GM19372 (cell line): ENCODE measurements at regions not wholly inside any gene's neighbourhood (a gene's known extent, or its start where the extent isn't known, plus 50 kb on each side); places are given as distances from the start of the nearest gene placed in this dataset.
"Not testable (repeated sequence)": the region's sequence is repeated elsewhere in the genome, so short reads cannot be mapped to it uniquely, and the experiment has no call there.

ENCODE experiments used
- ATAC-seq: cut with Tn5 transposase; IDR thresholded peaks from one replicate; pipeline ENCODE4 v1.9.1; 2021; ENCODE audit warnings: mild to moderate bottlenecking, low read depth, moderate library complexity; ENCODE audit not compliant: unreplicated experiment

DNA sequence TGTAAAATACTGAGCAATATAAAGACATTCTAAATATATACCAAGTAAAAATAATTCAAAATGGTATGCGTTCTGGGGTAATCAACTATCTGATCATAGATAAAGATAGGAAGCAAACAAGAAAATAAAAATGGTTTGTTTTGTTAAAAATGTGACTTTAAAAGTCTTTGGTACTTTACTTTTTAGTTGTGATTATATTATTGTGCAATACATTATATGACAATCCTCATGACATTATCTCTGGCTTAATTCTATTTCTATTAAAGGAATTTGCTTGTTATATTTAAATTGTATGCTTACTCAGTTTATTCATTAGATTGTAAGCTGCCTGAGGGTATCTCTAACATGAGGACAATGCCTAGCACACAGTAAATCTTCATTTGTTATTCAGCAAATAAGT, 477.9 kb downstream of the TMEM38B start:
- no peak for ATAC-seq

DNA sequence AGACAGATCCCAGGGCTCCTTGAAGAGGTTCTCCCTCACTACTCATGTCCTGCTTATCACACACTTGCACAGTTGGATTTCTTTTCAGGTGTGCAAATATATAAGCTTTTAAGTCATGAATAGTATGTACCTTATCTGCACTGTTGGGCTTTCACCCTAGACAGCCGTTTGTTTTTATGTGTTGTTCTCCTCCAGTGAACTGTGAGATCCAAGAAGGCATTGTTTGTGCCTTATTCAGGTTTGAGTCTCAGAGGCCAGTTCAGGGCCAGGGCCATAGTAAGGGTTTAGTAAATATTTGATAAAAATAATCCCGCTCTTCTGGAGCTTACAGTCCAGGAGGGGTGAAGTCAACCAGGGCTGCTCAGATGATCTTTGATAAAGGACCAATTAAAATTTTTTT, 480.0 kb downstream of the TMEM38B start:
- no peak for ATAC-seq

DNA sequence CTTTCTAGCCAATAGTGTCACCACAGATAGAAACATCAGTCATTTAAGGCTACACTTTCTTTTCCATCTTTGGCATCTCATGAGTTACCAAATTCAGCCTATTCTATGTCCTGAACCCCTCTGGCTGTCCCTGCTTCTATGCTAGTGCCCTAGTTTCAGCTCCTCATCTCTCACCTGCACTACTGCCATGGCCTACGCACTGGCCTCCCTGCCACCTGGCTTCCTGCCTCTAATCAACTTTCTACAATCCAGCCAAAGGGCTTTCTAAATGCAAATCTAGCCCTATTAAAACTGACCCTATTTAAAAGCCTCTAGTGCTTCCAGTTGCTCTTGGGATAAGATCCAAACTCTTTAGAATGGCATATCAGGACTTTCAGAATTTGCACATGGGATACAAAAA, 482.9 kb downstream of the TMEM38B start:
- ATAC-seq = no peak

DNA sequence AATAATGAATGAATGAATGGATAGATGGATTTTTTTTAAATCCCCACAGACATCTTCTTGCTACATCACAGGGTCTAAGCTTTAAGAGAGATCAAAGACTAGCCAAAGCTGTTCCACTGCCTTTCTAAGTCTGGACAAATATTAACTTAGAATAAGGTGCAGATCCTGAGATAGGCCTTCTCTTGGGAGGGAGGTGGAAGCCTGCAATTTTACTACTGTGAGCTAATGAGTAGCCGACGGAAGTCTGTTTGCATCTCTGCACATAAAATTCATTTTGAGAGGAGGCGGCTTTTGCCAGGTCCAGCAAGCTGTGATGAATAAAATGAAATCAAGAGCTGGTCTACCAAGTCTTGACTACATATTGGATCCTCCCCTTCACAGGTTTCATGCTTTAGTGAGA, 484.9 kb downstream of the TMEM38B start:
- no peak for ATAC-seq

DNA sequence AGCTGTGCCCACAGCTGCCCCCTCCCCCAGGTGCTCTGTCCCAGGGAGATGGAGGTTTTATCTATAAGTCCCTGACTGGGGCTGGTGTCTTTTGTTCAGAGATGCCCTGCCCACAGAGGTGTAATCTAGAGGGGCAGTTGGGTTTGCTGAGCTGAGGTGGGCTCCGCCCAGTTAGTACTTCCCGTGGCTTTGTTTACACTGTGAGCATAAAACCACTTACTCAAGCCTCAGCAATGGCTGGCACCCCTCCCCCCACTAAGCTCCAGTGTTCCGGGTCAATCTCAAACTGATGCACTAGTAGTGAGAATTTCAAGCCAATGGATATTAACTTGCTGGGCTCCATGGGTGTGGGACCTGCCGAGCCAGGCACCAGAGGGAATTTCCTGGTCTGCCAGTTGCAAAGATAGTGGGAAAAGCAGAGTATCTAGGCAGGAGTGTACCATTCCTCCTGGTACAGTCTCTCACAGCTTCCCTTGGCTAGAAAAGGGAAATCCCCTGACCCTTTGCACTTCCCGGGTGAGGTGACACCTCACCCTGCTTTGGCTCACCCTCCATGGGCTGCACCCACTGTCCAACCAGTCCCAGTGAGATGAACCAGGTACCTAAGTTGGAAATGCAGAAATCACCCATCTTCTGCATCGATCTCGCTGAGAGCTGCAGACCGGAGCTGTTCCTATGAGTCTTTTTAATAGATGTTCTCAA, 509.6 kb downstream of the TMEM38B start:
- ATAC-seq = not testable (repeated sequence)

DNA sequence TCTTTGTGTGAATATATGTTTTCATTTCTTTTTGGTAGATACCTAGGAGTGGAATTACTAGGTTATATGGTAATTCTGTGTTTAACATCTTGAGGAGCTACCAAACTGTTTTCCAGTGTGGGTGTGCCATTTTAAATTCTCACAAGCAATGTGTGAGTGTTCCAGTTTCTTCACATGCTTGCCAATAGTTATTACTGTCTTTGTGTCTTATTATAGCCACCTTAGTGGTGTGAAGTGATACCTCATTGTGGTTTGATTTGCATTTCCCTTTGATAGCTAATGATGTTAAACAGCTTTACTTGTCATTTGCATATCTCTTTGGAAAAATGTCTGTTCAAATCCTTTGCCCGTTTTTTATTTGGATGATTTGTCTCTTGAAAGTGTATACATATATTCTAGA, 513.0 kb downstream of the TMEM38B start:
- ATAC-seq = no peak

DNA sequence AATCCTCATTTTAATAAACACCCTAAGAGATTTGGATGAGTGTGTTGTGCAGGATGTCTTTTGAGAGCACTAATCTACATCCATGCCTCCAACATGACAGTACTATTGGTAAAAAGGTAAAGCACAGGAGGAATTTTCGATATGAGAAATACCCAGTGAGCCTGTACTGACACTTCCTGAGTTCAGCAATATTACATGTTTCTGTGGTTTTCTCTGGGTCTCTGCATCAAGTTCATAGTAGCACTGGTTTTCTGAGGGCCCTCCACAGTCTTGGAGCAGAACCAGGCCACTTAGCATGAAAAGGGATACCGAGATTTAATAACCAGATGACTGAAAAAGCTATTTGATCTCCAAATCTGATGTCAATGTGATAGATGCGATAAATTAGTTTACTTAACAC, 524.1 kb downstream of the TMEM38B start:
- ATAC-seq = no peak

DNA sequence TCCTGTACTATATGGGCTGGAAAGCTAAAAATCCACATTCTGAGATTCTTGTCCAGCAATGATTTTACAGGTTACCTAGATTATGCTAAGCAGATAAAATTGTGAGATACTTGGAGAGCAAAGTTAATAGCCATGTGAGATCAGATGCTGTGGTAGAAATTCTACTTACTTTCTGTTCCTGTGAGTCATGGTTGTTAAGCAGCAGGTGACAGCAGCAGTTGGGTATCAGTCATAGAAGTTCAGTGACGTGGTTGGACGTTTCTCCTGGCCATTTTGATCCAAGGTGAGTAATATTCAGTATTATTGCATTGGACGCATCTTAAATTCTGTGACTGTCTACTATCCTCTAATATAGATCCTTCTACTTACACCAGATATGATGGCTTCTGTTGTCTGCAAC, 524.5 kb downstream of the TMEM38B start:
- no peak for ATAC-seq

DNA sequence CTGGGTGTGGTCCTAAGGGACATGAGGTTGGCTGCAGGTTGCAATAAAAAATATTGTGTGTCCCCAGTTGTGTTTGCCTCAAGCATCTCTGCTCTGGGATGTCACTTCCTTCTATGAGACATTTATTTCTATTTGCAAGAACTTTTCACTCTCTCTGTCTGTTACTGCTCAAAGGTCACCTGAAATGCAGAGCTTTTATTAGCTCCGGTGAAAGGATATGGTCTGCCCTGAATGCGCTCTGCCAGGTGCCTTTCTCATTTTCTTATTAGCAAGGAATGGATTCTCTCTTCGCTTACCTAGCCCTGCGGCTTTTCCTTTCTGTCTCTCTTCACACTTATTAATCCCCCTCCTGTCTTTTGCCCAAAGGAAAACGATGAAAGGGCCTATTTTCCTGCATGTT, 526.1 kb downstream of the TMEM38B start:
- no peak for ATAC-seq

DNA sequence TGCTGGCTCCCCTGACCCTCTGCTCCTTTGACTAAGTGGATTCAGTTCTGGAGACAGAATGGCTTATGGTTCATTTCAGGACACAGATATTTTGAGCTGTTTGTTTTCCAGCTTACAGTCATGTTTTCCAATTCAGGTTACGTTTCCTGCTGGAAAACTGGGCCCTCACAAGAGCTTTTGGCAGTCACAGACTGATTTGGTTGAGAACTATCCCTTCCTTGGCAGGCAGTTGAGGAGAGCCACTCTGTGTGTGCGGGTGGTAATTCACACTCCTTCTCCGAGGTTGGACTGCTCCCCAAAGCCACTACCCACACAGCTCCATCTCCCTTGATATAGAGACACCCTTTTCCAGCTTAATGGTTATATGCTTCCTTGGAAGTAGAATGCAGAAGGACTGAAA, 534.5 kb downstream of the TMEM38B start:
- no peak for ATAC-seq

DNA sequence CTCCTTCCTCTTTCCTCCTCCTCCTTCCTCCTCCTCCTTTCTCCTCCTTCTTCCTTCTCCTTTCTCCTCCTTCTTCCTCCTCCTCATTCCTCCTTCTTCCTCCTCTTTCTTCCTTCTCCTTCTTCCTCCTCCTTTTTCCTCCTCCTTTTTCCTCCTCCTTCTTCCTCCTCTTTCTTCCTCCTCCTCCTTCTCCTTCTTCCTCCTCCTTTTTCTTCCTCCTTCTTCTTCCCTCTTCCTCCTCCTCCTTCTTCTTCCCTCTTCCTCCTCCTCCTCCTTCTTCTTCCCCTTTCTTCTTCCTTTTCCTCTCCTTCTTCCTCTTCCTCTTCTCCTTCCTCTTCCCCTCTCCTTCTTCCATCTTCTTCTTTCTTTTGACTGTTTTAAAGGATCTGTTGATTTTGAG, 538.8 kb downstream of the TMEM38B start:
- no peak for ATAC-seq

DNA sequence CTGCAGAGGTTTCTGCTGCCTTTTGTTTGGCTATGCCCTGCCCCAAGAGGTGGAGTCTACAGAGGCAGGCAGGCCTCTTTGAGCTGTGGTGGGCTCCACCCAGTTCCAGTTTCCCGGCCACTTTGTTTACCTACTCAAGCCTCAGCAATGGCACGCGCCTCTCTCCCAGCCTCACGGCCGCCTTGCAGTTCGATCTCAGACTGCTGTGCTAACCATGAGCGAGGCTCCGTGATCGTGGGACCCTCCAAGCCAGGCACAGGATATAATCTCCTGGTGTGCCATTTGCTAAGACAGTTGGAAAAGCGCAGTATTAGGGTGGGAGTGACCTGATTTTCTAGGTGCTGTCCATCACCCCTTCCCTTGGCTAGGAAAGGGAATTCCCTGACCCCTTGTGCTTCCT, 566.6 kb downstream of the TMEM38B start:
- ATAC-seq = not testable (repeated sequence)

DNA sequence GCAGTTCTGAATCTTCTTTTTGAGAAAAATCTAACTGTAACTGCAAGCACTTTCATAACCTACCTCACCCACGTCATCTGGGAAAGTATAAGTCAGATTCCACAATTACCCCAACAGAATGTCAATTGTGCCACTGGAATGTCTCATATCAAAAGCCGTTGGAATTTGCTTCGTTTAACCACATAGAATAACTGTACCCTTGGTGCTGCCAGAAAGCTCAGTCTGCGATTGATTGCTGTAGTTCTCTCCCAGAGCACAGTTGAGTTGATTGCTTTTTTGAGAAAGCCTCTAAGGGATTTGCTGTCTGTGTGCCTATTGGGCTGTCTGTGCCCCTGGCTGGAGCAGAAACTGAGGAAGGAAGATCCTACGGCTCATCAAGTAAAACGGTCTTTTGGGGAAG, 583.6 kb downstream of the TMEM38B start:
- ATAC-seq = no peak

DNA sequence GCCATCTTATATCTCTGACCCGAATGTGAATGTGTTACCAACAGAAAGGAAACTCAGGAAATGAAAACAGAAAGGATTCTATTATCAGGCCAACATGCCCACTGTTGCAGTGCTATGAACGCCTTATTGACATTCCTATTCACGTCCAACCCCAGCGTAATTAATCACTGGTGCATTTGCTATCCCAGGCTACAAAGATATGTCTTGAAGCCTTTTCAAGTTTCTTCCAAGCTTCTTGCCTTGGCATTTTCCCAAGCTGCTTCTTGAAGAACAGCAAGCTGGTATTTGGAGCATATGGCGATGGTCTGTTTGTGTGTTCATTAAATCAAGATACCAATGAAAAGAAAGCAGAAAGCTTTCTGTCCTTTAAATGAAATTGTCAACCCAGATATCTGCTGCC, 579.2 kb upstream of the ZNF462 start:
- ATAC-seq = no peak

DNA sequence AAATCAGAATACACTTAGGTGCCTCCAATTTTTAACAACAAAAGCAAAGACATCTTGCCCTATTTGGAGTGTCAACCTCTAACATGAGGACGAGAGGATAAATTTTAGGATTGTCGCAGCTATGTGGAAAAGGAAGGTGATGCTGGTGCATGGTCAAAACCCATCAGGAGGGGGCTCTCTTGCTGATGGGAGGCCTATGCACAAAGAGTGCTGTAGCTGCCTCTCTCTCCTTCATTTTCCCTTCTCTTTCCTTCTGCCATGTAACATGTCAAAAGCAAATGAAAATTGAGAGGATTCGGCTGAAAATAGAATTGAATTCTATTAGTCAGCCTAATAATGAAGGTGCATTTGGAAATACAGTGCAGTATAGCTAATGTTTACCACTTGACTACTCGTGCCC, 578.7 kb upstream of the ZNF462 start:
- ATAC-seq = no peak

DNA sequence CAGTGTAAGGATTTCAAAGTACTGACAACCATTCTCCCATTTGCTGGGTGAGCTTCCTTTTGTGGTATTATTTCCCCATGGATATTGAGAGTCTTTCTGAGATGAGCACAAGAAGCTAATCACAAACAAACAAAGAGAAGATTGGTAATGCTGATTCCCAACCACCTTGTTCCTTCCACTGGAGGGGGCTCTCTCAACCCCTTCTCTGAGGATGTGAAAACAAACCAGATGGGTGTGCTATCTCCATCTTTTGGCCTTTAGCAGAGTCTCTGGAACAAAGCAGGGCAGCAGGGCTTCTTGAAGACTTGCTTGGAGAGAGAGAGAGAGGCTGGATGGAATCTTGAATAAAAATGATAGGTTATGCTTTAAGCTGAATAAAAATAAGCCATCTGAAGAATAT, 576.7 kb upstream of the ZNF462 start:
- ATAC-seq = no peak

DNA sequence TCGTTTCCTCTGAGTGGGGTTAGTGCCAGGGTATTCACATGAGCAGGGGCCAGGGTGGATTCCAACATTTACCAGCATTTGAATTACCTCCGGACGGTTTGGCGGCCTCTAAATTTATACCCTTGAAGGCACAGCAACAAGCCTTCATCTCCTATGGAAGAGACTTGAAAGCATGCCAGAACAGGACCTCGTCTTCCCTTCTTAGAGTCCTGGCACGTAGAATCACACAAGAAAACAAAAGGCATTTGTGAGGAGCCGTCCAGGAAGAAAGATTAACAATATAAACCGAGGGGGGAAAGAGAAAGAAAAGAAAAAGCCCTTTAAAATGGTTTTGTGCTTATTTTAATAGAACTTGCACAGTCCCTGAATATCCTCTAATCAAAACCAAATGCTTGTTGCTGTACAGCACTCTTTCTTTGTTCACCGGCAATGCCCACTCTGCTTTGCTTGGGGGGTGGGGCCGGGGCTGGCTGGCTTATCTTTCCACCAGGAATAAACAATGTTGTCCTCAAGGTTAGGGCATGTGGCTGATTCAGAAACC, 575.8 kb upstream of the ZNF462 start:
- no peak for ATAC-seq

DNA sequence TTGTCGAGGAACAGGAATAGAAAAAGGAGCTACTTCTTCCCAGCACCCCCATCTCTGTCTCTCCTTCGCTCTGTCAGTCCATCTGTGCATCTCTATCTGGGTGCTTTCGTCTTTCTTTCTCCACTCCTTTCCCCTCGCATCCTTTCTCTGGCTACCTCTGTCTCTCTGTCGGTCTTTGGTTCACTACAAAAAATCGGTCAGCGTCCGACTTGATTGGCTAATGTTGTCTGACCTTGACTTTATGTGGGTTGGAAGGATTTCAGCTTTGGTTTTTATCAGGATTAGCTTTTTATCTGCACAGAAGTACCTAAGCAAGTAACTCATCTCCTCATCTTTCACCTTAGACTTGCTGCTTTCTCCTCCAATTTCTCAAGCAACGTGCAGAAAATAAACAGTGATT, 575.2 kb upstream of the ZNF462 start:
- no peak for ATAC-seq

DNA sequence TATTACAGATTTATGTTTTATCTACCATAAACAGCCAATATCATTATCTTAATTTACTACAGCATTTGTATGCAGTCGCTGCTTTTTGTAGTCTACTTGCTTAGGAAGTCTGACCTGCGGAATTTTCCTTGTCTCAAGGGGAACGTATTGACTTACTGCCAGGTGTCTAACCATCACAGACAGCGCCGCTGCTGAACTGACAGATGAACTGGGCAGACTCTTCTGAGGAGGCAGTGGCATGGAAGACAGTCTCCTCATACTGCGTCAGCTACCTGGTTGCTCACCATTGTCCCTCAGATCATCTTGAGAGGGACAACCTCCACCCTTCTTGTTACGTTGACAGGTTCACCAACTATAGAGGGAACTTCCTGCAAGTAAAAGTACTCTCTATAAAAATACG, 574.3 kb upstream of the ZNF462 start:
- no peak for ATAC-seq

DNA sequence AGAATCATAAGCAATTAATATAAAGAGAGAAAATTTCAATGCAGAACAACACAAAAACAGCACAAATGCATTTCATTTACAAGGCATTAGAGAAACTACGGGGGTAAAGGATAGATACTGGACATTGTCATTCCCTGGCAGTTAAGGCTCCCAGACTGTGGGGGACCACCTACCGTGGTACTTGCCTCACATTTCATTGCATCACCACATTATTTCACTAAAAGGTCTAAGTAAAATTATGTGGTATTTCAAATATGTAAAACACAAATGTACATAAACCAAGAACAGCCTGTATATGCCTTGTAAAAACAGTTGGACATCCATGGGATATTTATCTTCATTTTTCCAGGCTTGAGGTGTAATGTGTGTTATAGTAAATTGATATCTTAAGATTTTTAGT, 571.2 kb upstream of the ZNF462 start:
- no peak for ATAC-seq

DNA sequence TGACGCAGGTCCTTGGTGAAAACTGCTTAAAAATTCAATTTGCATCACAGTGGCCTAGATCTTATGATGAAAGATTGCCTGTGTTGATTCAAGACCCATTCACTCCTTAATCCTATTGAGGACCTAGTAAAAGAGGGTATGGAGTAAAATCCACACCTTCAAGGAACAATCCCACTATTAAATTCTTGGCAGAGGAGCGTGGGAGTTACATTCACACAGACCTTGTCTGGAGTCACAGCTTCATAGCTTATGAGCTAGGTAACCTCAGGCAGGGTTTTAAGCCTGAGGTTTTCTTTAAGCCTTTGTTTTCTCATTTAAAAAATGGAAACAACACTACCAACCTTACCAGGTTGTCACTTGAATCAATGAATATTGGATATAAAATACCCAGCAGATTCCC, 566.5 kb upstream of the ZNF462 start:
- ATAC-seq = no peak

DNA sequence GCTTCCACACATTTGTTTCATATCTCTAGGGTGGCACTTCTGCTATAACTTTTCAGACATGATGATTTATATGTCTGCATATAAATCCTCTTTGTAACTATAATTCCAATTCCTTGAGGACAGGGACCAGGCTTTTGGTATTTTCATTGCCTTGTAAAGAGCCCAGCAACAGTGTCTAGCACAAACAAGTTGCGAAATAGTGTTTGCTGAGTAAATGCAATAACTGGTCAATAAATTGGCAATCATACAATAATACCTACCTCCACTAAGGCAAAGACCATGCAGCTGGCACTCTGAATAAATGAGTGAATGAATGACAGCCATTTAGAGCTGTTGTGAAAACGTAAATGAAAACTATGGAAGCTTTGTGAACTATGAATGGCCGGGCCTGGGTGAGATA, 564.0 kb upstream of the ZNF462 start:
- ATAC-seq = no peak

DNA sequence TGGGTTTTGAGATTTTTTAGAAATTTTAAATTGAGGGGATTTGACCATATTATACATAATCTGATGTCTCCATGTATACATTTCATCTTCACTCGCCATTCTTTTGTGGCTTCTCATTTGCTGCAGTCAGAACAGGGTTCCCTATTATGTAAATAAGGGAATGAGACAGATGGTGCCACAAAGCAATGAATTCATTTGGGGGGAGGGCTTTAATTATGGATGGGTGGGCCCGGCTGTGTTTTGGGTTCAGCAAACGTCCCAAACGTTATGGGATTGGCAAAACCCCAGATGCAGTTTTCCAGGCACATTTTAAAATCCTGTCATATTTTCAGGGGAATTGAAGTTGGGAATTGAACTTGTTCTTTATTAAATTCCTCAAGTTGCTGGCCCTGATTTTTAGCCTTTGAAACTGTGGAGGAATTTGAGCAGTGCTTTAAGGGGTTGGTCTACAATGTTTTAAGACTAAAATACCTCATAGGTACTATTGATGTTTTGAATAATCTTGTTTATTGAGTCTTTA, 558.5 kb upstream of the ZNF462 start:
- no peak for ATAC-seq
